Effector memory CD8-positive, alpha-beta T cell (primary cell): ENCODE measurements at regions not wholly inside any gene's neighbourhood (a gene's known extent, or its start where the extent isn't known, plus 50 kb on each side); places are given as distances from the start of the nearest gene placed in this dataset.

Experiments used
- ATAC-seq: fragments of 150-1000 bp; cut with Tn5 transposase; replicated peaks from 2 replicates; pipeline ENCODE4 v1.10.0; 2021; ENCODE audit warnings: mild to moderate bottlenecking, moderate library complexity
- DNase-seq, 3 experiments: peaks; one replicate each; pipeline ENCODE4 v3.0.0; 2021
- H3K27ac Mint-ChIP-seq, 2 donors: one replicate each; pipeline ENCODE4 v1.8.0; 2022; ENCODE audit warnings: mild to moderate bottlenecking in 2 of 2, mixed read lengths in 2 of 2, moderate library complexity in 2 of 2
- H3K27me3 Mint-ChIP-seq, 2 donors: one replicate each; pipeline ENCODE4 v1.8.0; 2022; ENCODE audit warnings: mixed read lengths in 2 of 2
- H3K36me3 Mint-ChIP-seq: one replicate; pipeline ENCODE4 v1.8.0; 2022; ENCODE audit warnings: mild to moderate bottlenecking, moderate library complexity, mixed read lengths; ENCODE audit not compliant: insufficient read depth
- H3K4me1 Mint-ChIP-seq, 2 donors: one replicate each; pipeline ENCODE4 v1.8.0; 2022; ENCODE audit warnings: low read depth in 2 of 2, mixed read lengths in 2 of 2
- H3K4me3 Mint-ChIP-seq, 2 donors: one replicate each; pipeline ENCODE4 v1.8.0; 2022; ENCODE audit warnings: mild to moderate bottlenecking in 2 of 2, mixed read lengths in 2 of 2, moderate library complexity in 2 of 2
- H3K9me3 Mint-ChIP-seq, 2 donors: one replicate each; pipeline ENCODE4 v1.8.0; 2022; ENCODE audit warnings: mixed read lengths in 2 of 2

GRCh38 chr19:28486926-28487325 is 726.0 kb downstream of the UQCRFS1 start:
- Mint-ChIP-seq H3K27me3 (no peaks in the 10 kb centered on the region), H3K27ac (no peak overlapping the region), H3K9me3 (peaks cover 0 to 9% of the 10 kb centered on the region in 2 donors), H3K4me3 (no peak overlapping the region), H3K4me1 (no peaks in the 10 kb centered on the region), H3K36me3 (peaks cover 4% of the 10 kb centered on the region)
- ATAC-seq (no peak), DNase-seq (no peak)

GRCh38 chr19:28486473-28486872 is 726.5 kb downstream of the UQCRFS1 start:
- Mint-ChIP-seq H3K4me1 (peaks cover 0 to 1% of the 10 kb centered on the region in 2 donors), H3K9me3 (peaks cover 0 to 9% of the 10 kb centered on the region in 2 donors), H3K27ac (peak overlapping the region in 1 of 2 donors; percentile 65), H3K27me3 (no peaks in the 10 kb centered on the region), H3K4me3 (no peak overlapping the region), H3K36me3 (peaks cover 4% of the 10 kb centered on the region)
- DNase-seq (no peak), ATAC-seq (no peak)

- H3K36me3 Mint-ChIP-seq = peaks cover 4% of the 10 kb centered on the region
- no peak overlapping the region for H3K27ac Mint-ChIP-seq
Measured at GRCh38 chr19:28485292-28485691, 727.7 kb downstream of the UQCRFS1 start.

GRCh38 chr19:28483197-28483596 is 729.8 kb downstream of the UQCRFS1 start:
- no peak for ATAC-seq
- Mint-ChIP-seq H3K27ac (no peak overlapping the region), H3K4me1 (peaks cover 3 to 9% of the 10 kb centered on the region in 2 donors), H3K4me3 (no peak overlapping the region), H3K9me3 (peaks cover 0 to 17% of the 10 kb centered on the region in 2 donors), H3K36me3 (peaks cover 4% of the 10 kb centered on the region), H3K27me3 (no peaks in the 10 kb centered on the region)
- DNase-seq = no peak

More at GRCh38 chr19:28485292-28485691, 727.7 kb downstream of the UQCRFS1 start:
- Mint-ChIP-seq H3K9me3 (peaks cover 0 to 9% of the 10 kb centered on the region in 2 donors), H3K4me3 (no peak overlapping the region), H3K27me3 (no peaks in the 10 kb centered on the region), H3K4me1 (peaks cover 3 to 9% of the 10 kb centered on the region in 2 donors)
- DNase-seq (no peak), ATAC-seq (no peak)

- Mint-ChIP-seq H3K27me3 (no peaks in the 10 kb centered on the region), H3K4me3 (no peak overlapping the region), H3K36me3 (peaks cover 4% of the 10 kb centered on the region), H3K9me3 (peaks cover 0 to 23% of the 10 kb centered on the region in 2 donors), H3K27ac (no peak overlapping the region), H3K4me1 (peaks cover 3 to 9% of the 10 kb centered on the region in 2 donors)
- no peak for ATAC-seq
- DNase-seq = no peak
Measured at GRCh38 chr19:28482221-28482620, 730.7 kb downstream of the UQCRFS1 start.

GRCh38 chr19:28481674-28482073 is 731.3 kb downstream of the UQCRFS1 start:
- no peak for DNase-seq
- Mint-ChIP-seq H3K4me3 (no peak overlapping the region), H3K27ac (peak overlapping the region in 1 of 2 donors; percentile 70), H3K27me3 (no peaks in the 10 kb centered on the region), H3K4me1 (peaks cover 3 to 9% of the 10 kb centered on the region in 2 donors), H3K36me3 (peaks cover 4% of the 10 kb centered on the region), H3K9me3 (peaks cover 0 to 23% of the 10 kb centered on the region in 2 donors)
- ATAC-seq = no peak

- H3K27ac Mint-ChIP-seq = no peak overlapping the region
- no peaks in the 10 kb centered on the region for H3K27me3 Mint-ChIP-seq
- no peaks in the 10 kb centered on the region for H3K36me3 Mint-ChIP-seq
- H3K4me3 Mint-ChIP-seq = no peak overlapping the region
- DNase-seq = no peak
- H3K9me3 Mint-ChIP-seq = peaks cover 2 to 27% of the 10 kb centered on the region in 2 donors
- ATAC-seq = no peak
- peaks cover 0 to 4% of the 10 kb centered on the region in 2 donors for H3K4me1 Mint-ChIP-seq
Measured at GRCh38 chr19:28475525-28475924, 737.4 kb downstream of the UQCRFS1 start.

GRCh38 chr19:28472843-28473242 is 740.1 kb downstream of the UQCRFS1 start:
- DNase-seq (no peak), ATAC-seq (no peak)
- peaks cover 2 to 16% of the 10 kb centered on the region in 2 donors for H3K9me3 Mint-ChIP-seq
- no peaks in the 10 kb centered on the region for H3K27me3 Mint-ChIP-seq
- H3K4me3 Mint-ChIP-seq = no peak overlapping the region
- H3K4me1 Mint-ChIP-seq = peaks cover 0 to 17% of the 10 kb centered on the region in 2 donors
- peak overlapping the region in 1 of 2 donors; percentile 35 for H3K27ac Mint-ChIP-seq
- no peaks in the 10 kb centered on the region for H3K36me3 Mint-ChIP-seq

- Mint-ChIP-seq H3K27ac (peak overlapping the region in 1 of 2 donors; percentile 58), H3K4me1 (peaks cover 0 to 18% of the 10 kb centered on the region in 2 donors), H3K36me3 (no peaks in the 10 kb centered on the region), H3K27me3 (no peaks in the 10 kb centered on the region), H3K4me3 (no peak overlapping the region), H3K9me3 (peaks cover 2 to 13% of the 10 kb centered on the region in 2 donors)
- no peak for DNase-seq
- no peak for ATAC-seq
Measured at GRCh38 chr19:28471731-28472510, 741.0 kb downstream of the UQCRFS1 start.

- Mint-ChIP-seq H3K4me3 (peak overlapping the region in 1 of 2 donors; percentile 37), H3K27me3 (no peaks in the 10 kb centered on the region), H3K36me3 (no peaks in the 10 kb centered on the region), H3K9me3 (peaks cover 2 to 13% of the 10 kb centered on the region in 2 donors), H3K27ac (peak overlapping the region in 1 of 2 donors; percentile 72), H3K4me1 (peaks cover 0 to 32% of the 10 kb centered on the region in 2 donors)
- DNase-seq = no peak
- no peak for ATAC-seq
Measured at GRCh38 chr19:28469544-28469943, 743.4 kb downstream of the UQCRFS1 start.

GRCh38 chr19:28468701-28469459 is 744.1 kb downstream of the UQCRFS1 start:
- Mint-ChIP-seq H3K36me3 (no peaks in the 10 kb centered on the region), H3K4me3 (peak overlapping the region in 1 of 2 donors; percentile 37), H3K4me1 (peaks cover 0 to 32% of the 10 kb centered on the region in 2 donors), H3K9me3 (peaks cover 2 to 13% of the 10 kb centered on the region in 2 donors), H3K27ac (peak overlapping the region in 1 of 2 donors; percentile 72), H3K27me3 (no peaks in the 10 kb centered on the region)
- peak in 1 of 3 experiments; percentile 9 for DNase-seq
- peak; percentile 61 for ATAC-seq

- peaks cover 0 to 28% of the 10 kb centered on the region in 2 donors for H3K4me1 Mint-ChIP-seq
- no peak overlapping the region for H3K4me3 Mint-ChIP-seq
- peak overlapping the region in 1 of 2 donors; percentile 41 for H3K27ac Mint-ChIP-seq
- H3K27me3 Mint-ChIP-seq = no peaks in the 10 kb centered on the region
- DNase-seq (peak; percentile 42 to 73 (median 44)), ATAC-seq (no peak)
- H3K36me3 Mint-ChIP-seq = no peaks in the 10 kb centered on the region
- H3K9me3 Mint-ChIP-seq = no peaks in the 10 kb centered on the region
Measured at GRCh38 chr19:28466107-28467045, 746.6 kb downstream of the UQCRFS1 start.
